ENCODE measurements at regions not wholly inside any gene's neighbourhood (a gene's known extent, or its start where the extent isn't known, plus 50 kb on each side); places are given as distances from the start of the nearest gene placed in this dataset.

GRCh38 chr12:132423820-132424645 lies 65.9 kb upstream of the FBRSL1 start:
- DNase-seq: no peak

GRCh38 chr12:132423251-132423819 lies 66.6 kb upstream of the FBRSL1 start:
- no peak for DNase-seq

GRCh38 chr12:132422381-132423043 lies 67.4 kb upstream of the FBRSL1 start:
- DNase-seq: no peak

GRCh38 chr12:132422040-132422380 lies 67.9 kb upstream of the FBRSL1 start:
- DNase-seq: no peak

- no peak for DNase-seq
Observed at GRCh38 chr12:132419631-132420246, 70.2 kb upstream of the FBRSL1 start.

- DNase-seq: no peak
Observed at GRCh38 chr12:132418393-132418925, 71.5 kb upstream of the FBRSL1 start.

- no peak for DNase-seq
Observed at GRCh38 chr12:132417741-132418140, 72.2 kb upstream of the FBRSL1 start.

- DNase-seq: no peak
Observed at GRCh38 chr12:132416827-132417226, 73.1 kb upstream of the FBRSL1 start.

GRCh38 chr12:132416121-132416673 lies 73.8 kb upstream of the FBRSL1 start:
- DNase-seq: no peak

- no peak for DNase-seq
Observed at GRCh38 chr12:132415327-132416120, 74.4 kb upstream of the FBRSL1 start.

GRCh38 chr12:132414634-132415326 lies 75.2 kb upstream of the FBRSL1 start:
- DNase-seq: peak; percentile 52

- no peak for DNase-seq
Observed at GRCh38 chr12:132413931-132414588, 75.9 kb upstream of the FBRSL1 start.

- no peak for DNase-seq
Observed at GRCh38 chr12:132411457-132411856, 78.5 kb upstream of the FBRSL1 start.

- DNase-seq: no peak
Observed at GRCh38 chr12:132410849-132411248, 79.1 kb upstream of the FBRSL1 start.

- no peak for DNase-seq
Observed at GRCh38 chr12:132410296-132410625, 79.7 kb upstream of the FBRSL1 start.

- DNase-seq: no peak
Observed at GRCh38 chr12:132409495-132410295, 80.3 kb upstream of the FBRSL1 start.

- no peak for DNase-seq
Observed at GRCh38 chr12:132408626-132409494, 79.5 kb upstream of the GALNT9 start.

GRCh38 chr12:132407992-132408391 lies 78.6 kb upstream of the GALNT9 start:
- no peak for DNase-seq

GRCh38 chr12:132407451-132407961 lies 78.1 kb upstream of the GALNT9 start:
- no peak for DNase-seq
